Neural cell (in vitro differentiated cells): ENCODE measurements at regions not wholly inside any gene's neighbourhood (a gene's known extent, or its start where the extent isn't known, plus 50 kb on each side); places are given as distances from the start of the nearest gene placed in this dataset.

Source experiments
- CTCF ChIP-seq: fragments of 450-650 bp; IDR thresholded peaks from 2 replicates; pipeline ENCODE4 v1.5.1; 2014; ENCODE audit warnings: antibody characterized with exemption, mild to moderate bottlenecking, moderate library complexity; ENCODE audit not compliant: poor library complexity, severe bottlenecking
- EZH2 ChIP-seq: fragments of 200-600, 300-800 bp; shearing (Covaris generic), sonication (generic); IDR thresholded peaks from 2 replicates; pipeline ENCODE4 v1.6.1; 2014; ENCODE audit warnings: antibody characterized with exemption, low read length, borderline replicate concordance, mild to moderate bottlenecking; ENCODE audit not compliant: insufficient read depth, poor library complexity, severe bottlenecking
- POLR2AphosphoS5 ChIP-seq: IDR thresholded peaks from 2 replicates; pipeline ENCODE4 v1.6.1; 2012
- RAD21 ChIP-seq: fragments of 450-650 bp; conservative IDR thresholded peaks from 2 replicates; pipeline ENCODE4 v1.6.1; 2014; ENCODE audit warnings: antibody characterized with exemption, mild to moderate bottlenecking, moderate library complexity
- TAF1 ChIP-seq: IDR thresholded peaks from 2 replicates; pipeline ENCODE4 v1.6.1; 2012; ENCODE audit warnings: low read depth

DNA sequence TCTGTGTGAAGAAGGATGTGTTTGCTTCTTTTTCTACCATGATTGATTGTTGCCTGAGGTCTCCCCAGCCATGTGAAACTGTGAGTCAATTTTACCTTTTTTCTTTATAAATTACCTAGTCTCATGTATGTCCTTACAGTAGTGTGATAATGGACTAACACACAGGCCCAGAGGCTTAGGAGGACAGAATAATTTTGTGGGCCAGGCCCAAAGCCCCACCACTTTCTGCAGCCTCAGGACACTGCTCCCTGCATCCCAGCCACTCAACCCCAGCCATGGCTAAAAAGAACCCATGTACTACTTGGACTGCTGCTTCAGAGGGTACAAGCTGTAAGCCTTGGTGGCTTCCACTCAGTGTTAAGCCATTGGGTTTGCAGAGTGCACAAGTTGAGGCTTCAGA lies 512.7 kb upstream of the CT83 start:
- TF ChIP-seq CTCF (no peak), RAD21 (no peak), EZH2 (no peak), TAF1 (no peak), POLR2AphosphoS5 (no peak)
